H9 (cell line): ENCODE measurements at regions not wholly inside any gene's neighbourhood (a gene's known extent, or its start where the extent isn't known, plus 50 kb on each side); places are given as distances from the start of the nearest gene placed in this dataset.

Source experiments
- DNase-seq: peaks from one replicate; pipeline ENCODE4 v3.0.0-alpha.2; 2017
- H2AFZ ChIP-seq: one replicate; pipeline ENCODE4 v1.6.1; 2013; ENCODE audit warnings: mild to moderate bottlenecking, low read length, control low read depth, moderate library complexity
- H2AK5ac ChIP-seq: 2 replicates; pipeline ENCODE4 v1.6.1; 2013; ENCODE audit warnings: low read length, control low read depth, mixed read lengths; ENCODE audit not compliant: insufficient read length
- H2BK120ac ChIP-seq: one replicate; pipeline ENCODE4 v1.6.1; 2013; ENCODE audit warnings: low read depth, mild to moderate bottlenecking, low read length, control low read depth, inconsistent platforms; ENCODE audit not compliant: poor library complexity, severe bottlenecking
- H2BK12ac ChIP-seq: 2 replicates; pipeline ENCODE4 v1.6.1; 2013; ENCODE audit warnings: low read length, control low read depth, mixed read lengths, low read depth; ENCODE audit not compliant: insufficient read length
- H2BK15ac ChIP-seq: 2 replicates; pipeline ENCODE4 v1.6.1; 2013; ENCODE audit warnings: low read depth, low read length, control low read depth
- H2BK20ac ChIP-seq: one replicate; pipeline ENCODE4 v1.6.1; 2013; ENCODE audit warnings: low read depth, mild to moderate bottlenecking, low read length, control low read depth, inconsistent platforms; ENCODE audit not compliant: poor library complexity, severe bottlenecking
- H2BK5ac ChIP-seq: 2 replicates; pipeline ENCODE4 v1.6.1; 2013; ENCODE audit warnings: low read length, control low read depth, mixed read lengths; ENCODE audit not compliant: insufficient read length
- H3K14ac ChIP-seq: 2 replicates; pipeline ENCODE4 v1.6.1; 2013; ENCODE audit warnings: low read length, control low read depth; ENCODE audit not compliant: insufficient read depth
- H3K18ac ChIP-seq: 2 replicates; pipeline ENCODE4 v1.6.1; 2013; ENCODE audit warnings: low read depth, mild to moderate bottlenecking, mixed read lengths, low read length, control low read depth; ENCODE audit not compliant: insufficient read length
- H3K23ac ChIP-seq: 2 replicates; pipeline ENCODE4 v1.6.1; 2013; ENCODE audit warnings: low read length, control low read depth, mixed read lengths, low read depth; ENCODE audit not compliant: insufficient read length
- H3K23me2 ChIP-seq: 2 replicates; pipeline ENCODE4 v1.6.1; 2013; ENCODE audit warnings: low read depth, mild to moderate bottlenecking, mixed read lengths, low read length, control low read depth; ENCODE audit not compliant: insufficient read length, poor library complexity, severe bottlenecking
- H3K27ac ChIP-seq: 2 replicates; pipeline ENCODE4 v1.5.1; 2013; ENCODE audit warnings: low read length, control low read depth, mixed read lengths, low read depth; ENCODE audit not compliant: insufficient read length
- H3K27me3 ChIP-seq: 2 replicates; pipeline ENCODE4 v1.6.1; 2013; ENCODE audit warnings: low read length, control low read depth, inconsistent platforms; ENCODE audit not compliant: insufficient read depth
- H3K4ac ChIP-seq: 2 replicates; pipeline ENCODE4 v1.6.1; 2013; ENCODE audit warnings: low read depth, mild to moderate bottlenecking, control low read depth, inconsistent platforms, low read length, moderate library complexity
- H3K4me1 ChIP-seq: 2 replicates; pipeline ENCODE4 v1.6.1; 2013; ENCODE audit warnings: low read length, control low read depth, inconsistent platforms; ENCODE audit not compliant: insufficient read depth
- H3K4me2 ChIP-seq: 2 replicates; pipeline ENCODE4 v1.6.1; 2013; ENCODE audit warnings: low read length, control low read depth, mixed read lengths; ENCODE audit not compliant: insufficient read length, insufficient read depth
- H3K56ac ChIP-seq: 2 replicates; pipeline ENCODE4 v1.6.1; 2013; ENCODE audit warnings: low read depth, mild to moderate bottlenecking, mixed read lengths, low read length, control low read depth; ENCODE audit not compliant: insufficient read length
- H3K79me1 ChIP-seq: 2 replicates; pipeline ENCODE4 v1.6.1; 2013; ENCODE audit warnings: low read depth, mild to moderate bottlenecking, moderate library complexity, low read length, control low read depth, inconsistent platforms; ENCODE audit not compliant: insufficient read depth, poor library complexity, severe bottlenecking
- H3K79me2 ChIP-seq: 2 replicates; pipeline ENCODE4 v1.6.1; 2013; ENCODE audit warnings: low read length, control low read depth, inconsistent platforms; ENCODE audit not compliant: insufficient read depth
- H3K9ac ChIP-seq: 2 replicates; pipeline ENCODE4 v1.6.1; 2013; ENCODE audit warnings: low read length, control low read depth, mixed read lengths; ENCODE audit not compliant: insufficient read length; ENCODE audit errors: extremely low read depth
- H3K9me3 ChIP-seq: one replicate; pipeline ENCODE4 v1.6.1; 2013; ENCODE audit warnings: low read depth, low read length, inconsistent platforms; ENCODE audit not compliant: control insufficient read depth
- H3T11ph ChIP-seq: one replicate; pipeline ENCODE4 v1.6.1; 2013; ENCODE audit warnings: mild to moderate bottlenecking, low read length, control low read depth, inconsistent platforms
- H4K20me1 ChIP-seq: one replicate; pipeline ENCODE4 v1.6.1; 2013; ENCODE audit not compliant: control insufficient read depth, insufficient read length, insufficient read depth
- H4K5ac ChIP-seq: 2 replicates; pipeline ENCODE4 v1.6.1; 2013; ENCODE audit warnings: low read depth, mild to moderate bottlenecking, mixed read lengths, low read length, control low read depth; ENCODE audit not compliant: insufficient read length
- H4K8ac ChIP-seq: replicated peaks from 2 replicates; pipeline ENCODE4 v1.6.1; 2013; ENCODE audit warnings: low read length, control low read depth, mixed read lengths, low read depth; ENCODE audit not compliant: insufficient read length
- H4K91ac ChIP-seq: 2 replicates; pipeline ENCODE4 v1.6.1; 2013; ENCODE audit warnings: low read depth, mild to moderate bottlenecking, moderate library complexity, mixed read lengths, low read length, control low read depth; ENCODE audit not compliant: insufficient read length
- H3K27ac Mint-ChIP-seq, 3 experiments: 2 replicates in 2 of 3; 3 replicates in 1 of 3; pipeline ENCODE4 v1.8.0; 2020 to 2021; ENCODE audit warnings: mixed read lengths in 3 of 3, mild to moderate bottlenecking in 1 of 3, moderate library complexity in 1 of 3
- H3K27me3 Mint-ChIP-seq: 2 replicates; pipeline ENCODE4 v1.8.0; 2021; ENCODE audit warnings: low read depth, mild to moderate bottlenecking, moderate library complexity, mixed read lengths
- H3K36me3 Mint-ChIP-seq, 3 experiments: 2 replicates in 2 of 3; 3 replicates in 1 of 3; pipeline ENCODE4 v1.8.0; 2020 to 2021; ENCODE audit warnings: low read depth in 3 of 3, mixed read lengths in 3 of 3; ENCODE audit not compliant: insufficient read depth in 1 of 3
- H3K4me1 Mint-ChIP-seq, 2 experiments: 2 replicates each; pipeline ENCODE4 v1.8.0; 2020; ENCODE audit warnings: mixed read lengths in 2 of 2
- H3K4me3 Mint-ChIP-seq, 2 experiments: 2 replicates in 1 of 2; 3 replicates in 1 of 2; pipeline ENCODE4 v1.8.0; 2020 to 2021; ENCODE audit warnings: mild to moderate bottlenecking in 2 of 2, mixed read lengths in 2 of 2, moderate library complexity in 1 of 2
- H3K9me3 Mint-ChIP-seq, 2 experiments: 2 replicates in 1 of 2; 3 replicates in 1 of 2; pipeline ENCODE4 v1.8.0; 2020; ENCODE audit warnings: mild to moderate bottlenecking in 2 of 2, mixed read lengths in 2 of 2, moderate library complexity in 1 of 2
- WGBS: extraction: QIAGEN DNeasy Blood & Tissue Kit; methylation state at CpG from one replicate; pipeline ENCODE4 v1.1.7; 2013; ENCODE audit warnings: missing lambda C conversion rate, low lambda C conversion rate, mixed read lengths; ENCODE audit not compliant: insufficient read length; ENCODE audit errors: extremely low coverage; 5-methylcytosine and 5-hydroxymethylcytosine counted together
- TF ChIP-seq, protein P1 (sequence below): fragments of 200-600 bp; sonication (generic); conservative IDR thresholded peaks from 3 replicates; pipeline ENCODE4 v1.8.0; 2021; ENCODE audit warnings: antibody characterized with exemption, mild to moderate bottlenecking

GRCh38 chr5:14971873-14972272 is 100.3 kb upstream of the ANKH start:
- no peak overlapping the region for H4K8ac ChIP-seq
- no peak overlapping the region for H3K14ac ChIP-seq
- H2AFZ ChIP-seq: no peak overlapping the region
- no peak overlapping the region for H3K18ac ChIP-seq
- no peaks in the 10 kb centered on the region for H3K79me2 ChIP-seq
- no peak overlapping the region for H3K4ac ChIP-seq
- no peak overlapping the region for H3K9ac ChIP-seq
- no CpG with 5 or more reads among the region's 3 CpGs for WGBS
- no peak overlapping the region for H3K27ac ChIP-seq
- no peak overlapping the region for H2BK20ac ChIP-seq
- no peaks in the 10 kb centered on the region for H3K27me3 ChIP-seq
- H3K23me2 ChIP-seq: no peaks in the 10 kb centered on the region
- H3T11ph ChIP-seq: no peak overlapping the region
- DNase-seq: no peak
- no peak overlapping the region for H4K91ac ChIP-seq
- Mint-ChIP-seq H3K9me3 (no peaks in the 10 kb centered on the region), H3K4me1 (no peaks in the 10 kb centered on the region), H3K4me3 (no peak overlapping the region), H3K27ac (no peak overlapping the region), H3K27me3 (no peaks in the 10 kb centered on the region; the same call in 1 of the 2 replicates), H3K36me3 (no peaks in the 10 kb centered on the region)
- H3K4me2 ChIP-seq: no peak overlapping the region
- H2BK15ac ChIP-seq: no peak overlapping the region
- no peak overlapping the region for H2BK12ac ChIP-seq
- no peak overlapping the region for H4K5ac ChIP-seq
- H3K4me1 ChIP-seq: no peaks in the 10 kb centered on the region
- H3K23ac ChIP-seq: no peak overlapping the region
- no peaks in the 10 kb centered on the region for H3K9me3 ChIP-seq
- H2BK120ac ChIP-seq: no peak overlapping the region
- TF ChIP-seq, protein P1, sequence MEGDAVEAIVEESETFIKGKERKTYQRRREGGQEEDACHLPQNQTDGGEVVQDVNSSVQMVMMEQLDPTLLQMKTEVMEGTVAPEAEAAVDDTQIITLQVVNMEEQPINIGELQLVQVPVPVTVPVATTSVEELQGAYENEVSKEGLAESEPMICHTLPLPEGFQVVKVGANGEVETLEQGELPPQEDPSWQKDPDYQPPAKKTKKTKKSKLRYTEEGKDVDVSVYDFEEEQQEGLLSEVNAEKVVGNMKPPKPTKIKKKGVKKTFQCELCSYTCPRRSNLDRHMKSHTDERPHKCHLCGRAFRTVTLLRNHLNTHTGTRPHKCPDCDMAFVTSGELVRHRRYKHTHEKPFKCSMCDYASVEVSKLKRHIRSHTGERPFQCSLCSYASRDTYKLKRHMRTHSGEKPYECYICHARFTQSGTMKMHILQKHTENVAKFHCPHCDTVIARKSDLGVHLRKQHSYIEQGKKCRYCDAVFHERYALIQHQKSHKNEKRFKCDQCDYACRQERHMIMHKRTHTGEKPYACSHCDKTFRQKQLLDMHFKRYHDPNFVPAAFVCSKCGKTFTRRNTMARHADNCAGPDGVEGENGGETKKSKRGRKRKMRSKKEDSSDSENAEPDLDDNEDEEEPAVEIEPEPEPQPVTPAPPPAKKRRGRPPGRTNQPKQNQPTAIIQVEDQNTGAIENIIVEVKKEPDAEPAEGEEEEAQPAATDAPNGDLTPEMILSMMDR: no peak
- H2BK5ac ChIP-seq: no peak overlapping the region
- no peak overlapping the region for H3K56ac ChIP-seq
- H2AK5ac ChIP-seq: no peak overlapping the region
- H3K79me1 ChIP-seq: no peaks in the 10 kb centered on the region
- no peaks in the 10 kb centered on the region for H4K20me1 ChIP-seq
